ES-I3 (cell line): ENCODE measurements at regions not wholly inside any gene's neighbourhood (a gene's known extent, or its start where the extent isn't known, plus 50 kb on each side); places are given as distances from the start of the nearest gene placed in this dataset.

Experiments
- H3K36me3 ChIP-seq: 2 replicates; pipeline ENCODE4 v1.6.1; 2013; ENCODE audit warnings: mild to moderate bottlenecking, low read length, control low read depth, moderate library complexity; ENCODE audit not compliant: insufficient read depth
- H3K4me1 ChIP-seq: 2 replicates; pipeline ENCODE4 v1.6.1; 2013; ENCODE audit warnings: mild to moderate bottlenecking, control low read depth, low read length; ENCODE audit not compliant: insufficient read depth
- H3K9ac ChIP-seq: 2 replicates; pipeline ENCODE4 v1.6.1; 2013; ENCODE audit warnings: low read depth, mild to moderate bottlenecking, low read length, moderate library complexity
- H3K9me3 ChIP-seq: 2 replicates; pipeline ENCODE4 v1.6.1; 2013; ENCODE audit warnings: mild to moderate bottlenecking, low read length, moderate library complexity; ENCODE audit not compliant: control insufficient read depth, insufficient read depth

- H3K9ac ChIP-seq, result no peak overlapping the region
- H3K9me3 ChIP-seq, result no peaks in the 10 kb centered on the region
- H3K36me3 ChIP-seq, result no peaks in the 10 kb centered on the region
- no peaks in the 10 kb centered on the region; the same call in 1 of the 2 replicates for H3K4me1 ChIP-seq
These were observed 142.5 kb upstream of the HS3ST2 start for GRCh38 chr16:22671301-22672076.

- Histone ChIP-seq H3K36me3 (no peaks in the 10 kb centered on the region), H3K9me3 (no peaks in the 10 kb centered on the region), H3K9ac (no peak overlapping the region), H3K4me1 (no peaks in the 10 kb centered on the region; the same call in 1 of the 2 replicates)
These were observed 141.1 kb upstream of the HS3ST2 start for GRCh38 chr16:22672830-22673210.

- Histone ChIP-seq H3K9ac (no peak overlapping the region), H3K4me1 (no peaks in the 10 kb centered on the region; the same call in 1 of the 2 replicates), H3K36me3 (no peaks in the 10 kb centered on the region), H3K9me3 (no peaks in the 10 kb centered on the region)
These were observed 140.5 kb upstream of the HS3ST2 start for GRCh38 chr16:22673421-22673831.

- Histone ChIP-seq H3K4me1 (no peaks in the 10 kb centered on the region; the same call in 1 of the 2 replicates), H3K9ac (no peak overlapping the region), H3K36me3 (no peaks in the 10 kb centered on the region), H3K9me3 (no peaks in the 10 kb centered on the region)
These were observed 139.2 kb upstream of the HS3ST2 start for GRCh38 chr16:22674832-22675191.

- Histone ChIP-seq H3K36me3 (no peaks in the 10 kb centered on the region), H3K4me1 (0 out of 2 replicates have a peak, but pooled peaks cover 6% of the 10 kb centered on the region), H3K9ac (no peak overlapping the region), H3K9me3 (no peaks in the 10 kb centered on the region)
These were observed 138.0 kb upstream of the HS3ST2 start for GRCh38 chr16:22675745-22676540.

GRCh38 chr16:22677024-22677830 is 136.7 kb upstream of the HS3ST2 start:
- no peak overlapping the region for H3K9ac ChIP-seq
- peaks cover 11% of the 10 kb centered on the region; the same call in 1 of the 2 replicates for H3K4me1 ChIP-seq
- no peaks in the 10 kb centered on the region for H3K36me3 ChIP-seq
- H3K9me3 ChIP-seq, result no peaks in the 10 kb centered on the region

GRCh38 chr16:22678311-22678710 is 135.7 kb upstream of the HS3ST2 start:
- Histone ChIP-seq H3K9me3 (no peaks in the 10 kb centered on the region), H3K9ac (no peak overlapping the region), H3K4me1 (peaks cover 11% of the 10 kb centered on the region; the same call in 1 of the 2 replicates), H3K36me3 (no peaks in the 10 kb centered on the region)

- Histone ChIP-seq H3K9me3 (0 out of 2 replicates have a peak, but pooled peaks cover 1% of the 10 kb centered on the region), H3K9ac (no peak overlapping the region), H3K36me3 (no peaks in the 10 kb centered on the region), H3K4me1 (peaks cover 11% of the 10 kb centered on the region; the same call in 1 of the 2 replicates)
These were observed 132.2 kb upstream of the HS3ST2 start for GRCh38 chr16:22681554-22682291.

GRCh38 chr16:22683258-22683657 is 130.7 kb upstream of the HS3ST2 start:
- Histone ChIP-seq H3K4me1 (peaks cover 11% of the 10 kb centered on the region; the same call in 1 of the 2 replicates), H3K9me3 (0 out of 2 replicates have a peak, but pooled peaks cover 2% of the 10 kb centered on the region), H3K9ac (no peak overlapping the region), H3K36me3 (no peaks in the 10 kb centered on the region)

GRCh38 chr16:22683730-22684573 is 130.0 kb upstream of the HS3ST2 start:
- 0 out of 2 replicates have a peak, but pooled peaks cover 2% of the 10 kb centered on the region for H3K9me3 ChIP-seq
- no peaks in the 10 kb centered on the region for H3K36me3 ChIP-seq
- peaks cover 11% of the 10 kb centered on the region; the same call in 1 of the 2 replicates for H3K4me1 ChIP-seq
- no peak overlapping the region for H3K9ac ChIP-seq

GRCh38 chr16:22684574-22685458 is 129.1 kb upstream of the HS3ST2 start:
- Histone ChIP-seq H3K9me3 (0 out of 2 replicates have a peak, but pooled peaks cover 2% of the 10 kb centered on the region), H3K36me3 (no peaks in the 10 kb centered on the region), H3K4me1 (peaks cover 11% of the 10 kb centered on the region; the same call in 1 of the 2 replicates), H3K9ac (no peak overlapping the region)

GRCh38 chr16:22685459-22685830 is 128.5 kb upstream of the HS3ST2 start:
- H3K9me3 ChIP-seq, result 0 out of 2 replicates have a peak, but pooled peaks cover 2% of the 10 kb centered on the region
- H3K36me3 ChIP-seq, result no peaks in the 10 kb centered on the region
- peaks cover 6% of the 10 kb centered on the region; the same call in 1 of the 2 replicates for H3K4me1 ChIP-seq
- H3K9ac ChIP-seq, result no peak overlapping the region
